GM21737 (cell line): ENCODE measurements at regions not wholly inside any gene's neighbourhood (a gene's known extent, or its start where the extent isn't known, plus 50 kb on each side); places are given as distances from the start of the nearest gene placed in this dataset.

Experiments
- ATAC-seq: cut with Tn5 transposase; IDR thresholded peaks from one replicate; pipeline ENCODE4 v1.9.1; 2021; ENCODE audit warnings: mild to moderate bottlenecking, moderate library complexity; ENCODE audit not compliant: unreplicated experiment

- ATAC-seq: no peak
These were observed 197.7 kb downstream of the MTX2 start for GRCh38 chr2:176466918-176467452.

- ATAC-seq: no peak
These were observed 198.4 kb downstream of the MTX2 start for GRCh38 chr2:176467595-176467994.

GRCh38 chr2:176468457-176469113, 199.3 kb downstream of the MTX2 start:
- ATAC-seq: no peak

GRCh38 chr2:176470713-176471112, 201.5 kb downstream of the MTX2 start:
- ATAC-seq: no peak

GRCh38 chr2:176471949-176472348, 202.7 kb downstream of the MTX2 start:
- no peak for ATAC-seq

GRCh38 chr2:176473177-176473576, 203.9 kb downstream of the MTX2 start:
- no peak for ATAC-seq

GRCh38 chr2:176473851-176474250, 204.6 kb downstream of the MTX2 start:
- no peak for ATAC-seq

GRCh38 chr2:176477336-176477735, 208.1 kb downstream of the MTX2 start:
- no peak for ATAC-seq

- ATAC-seq: no peak
These were observed 210.7 kb downstream of the MTX2 start for GRCh38 chr2:176479961-176480360.

- ATAC-seq: no peak
These were observed 212.9 kb downstream of the MTX2 start for GRCh38 chr2:176482107-176482506.

GRCh38 chr2:176483476-176483875, 214.2 kb downstream of the MTX2 start:
- ATAC-seq: no peak

- ATAC-seq: no peak
These were observed 214.8 kb downstream of the MTX2 start for GRCh38 chr2:176483901-176484568.

- ATAC-seq: no peak
These were observed 215.6 kb downstream of the MTX2 start for GRCh38 chr2:176484838-176485237.

GRCh38 chr2:176488431-176488830, 219.2 kb downstream of the MTX2 start:
- ATAC-seq: no peak

GRCh38 chr2:176490061-176490861, 221.0 kb downstream of the MTX2 start:
- ATAC-seq: no peak

- peak; percentile 83 for ATAC-seq
These were observed 222.1 kb downstream of the MTX2 start for GRCh38 chr2:176491172-176491904.

GRCh38 chr2:176492583-176492982, 223.3 kb downstream of the MTX2 start:
- no peak for ATAC-seq

GRCh38 chr2:176493226-176493825, 224.1 kb downstream of the MTX2 start:
- no peak for ATAC-seq

- no peak for ATAC-seq
These were observed 224.7 kb downstream of the MTX2 start for GRCh38 chr2:176493909-176494308.

- ATAC-seq: no peak
These were observed 225.7 kb downstream of the MTX2 start for GRCh38 chr2:176494949-176495353.

GRCh38 chr2:176495826-176496225, 226.6 kb downstream of the MTX2 start:
- no peak for ATAC-seq
